RWPE2 (cell line): ENCODE measurements at regions not wholly inside any gene's neighbourhood (a gene's known extent, or its start where the extent isn't known, plus 50 kb on each side); places are given as distances from the start of the nearest gene placed in this dataset.

Experiments
- ATAC-seq: fragments of 200-7000 bp; cut with Tn5 transposase; 3 replicates; pipeline ENCODE4 v1.9.1; 2021; ENCODE audit warnings: low read depth
- DNase-seq: peaks from one replicate; pipeline ENCODE4 v3.0.0-alpha.2; 2020; ENCODE audit warnings: low spot score
- H3K27ac ChIP-seq: fragments of 450-650 bp; 2 replicates; pipeline ENCODE4 v1.5.1; 2017; ENCODE audit warnings: mild to moderate bottlenecking; ENCODE audit not compliant: poor library complexity, severe bottlenecking
- H3K27me3 ChIP-seq: fragments of 250-450 bp; sonication (Bioruptor Pico); 2 replicates; pipeline ENCODE4 v1.5.1; 2021; ENCODE audit warnings: mild to moderate bottlenecking, moderate library complexity; ENCODE audit not compliant: insufficient read depth, poor library complexity, severe bottlenecking
- H3K36me3 ChIP-seq: fragments of 250-450 bp; sonication (Bioruptor Pico); 2 replicates; pipeline ENCODE4 v1.5.1; 2020; ENCODE audit warnings: low read depth, mild to moderate bottlenecking, moderate library complexity
- H3K4me1 ChIP-seq: fragments of 250-450 bp; sonication (Bioruptor Pico); 2 replicates; pipeline ENCODE4 v1.5.1; 2021; ENCODE audit warnings: mild to moderate bottlenecking, moderate library complexity; ENCODE audit not compliant: insufficient read depth, poor library complexity, severe bottlenecking
- H3K4me3 ChIP-seq: fragments of 250-450 bp; sonication (Bioruptor Pico); 2 replicates; pipeline ENCODE4 v1.5.1; 2021; ENCODE audit warnings: mild to moderate bottlenecking, moderate library complexity; ENCODE audit not compliant: severe bottlenecking
- H3K9me3 ChIP-seq: fragments of 250-450 bp; sonication (Bioruptor Pico); 2 replicates; pipeline ENCODE4 v1.5.1; 2021; ENCODE audit warnings: mild to moderate bottlenecking, moderate library complexity; ENCODE audit not compliant: severe bottlenecking
- TF ChIP-seq, protein P1 (sequence below): fragments of 450-650 bp; IDR thresholded peaks from one replicate; pipeline ENCODE4 v1.5.1; 2017; ENCODE audit warnings: mild to moderate bottlenecking, moderate library complexity; ENCODE audit not compliant: poor library complexity, severe bottlenecking

DNA sequence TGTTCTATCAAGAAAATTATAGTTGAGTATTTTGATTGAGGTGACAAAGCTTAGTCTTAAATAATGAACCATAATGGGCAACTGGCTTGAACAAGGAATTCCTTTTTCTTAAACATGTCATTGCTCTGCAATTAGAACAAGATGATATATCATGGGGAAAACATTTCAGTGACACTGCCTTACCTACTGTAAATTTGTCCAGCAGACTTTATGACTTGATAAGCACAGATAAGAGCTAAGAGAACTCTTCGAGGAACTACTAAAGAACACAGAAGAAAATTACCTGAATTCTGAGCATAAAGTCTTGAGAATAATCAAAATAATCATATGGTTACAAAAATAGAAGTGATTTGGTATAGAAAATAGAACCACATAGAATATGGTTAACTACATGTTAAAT, 257.8 kb downstream of the PDHA2 start:
- H3K36me3 ChIP-seq = no peaks in the 10 kb centered on the region
- ATAC-seq = no peak
- TF ChIP-seq, protein P1, sequence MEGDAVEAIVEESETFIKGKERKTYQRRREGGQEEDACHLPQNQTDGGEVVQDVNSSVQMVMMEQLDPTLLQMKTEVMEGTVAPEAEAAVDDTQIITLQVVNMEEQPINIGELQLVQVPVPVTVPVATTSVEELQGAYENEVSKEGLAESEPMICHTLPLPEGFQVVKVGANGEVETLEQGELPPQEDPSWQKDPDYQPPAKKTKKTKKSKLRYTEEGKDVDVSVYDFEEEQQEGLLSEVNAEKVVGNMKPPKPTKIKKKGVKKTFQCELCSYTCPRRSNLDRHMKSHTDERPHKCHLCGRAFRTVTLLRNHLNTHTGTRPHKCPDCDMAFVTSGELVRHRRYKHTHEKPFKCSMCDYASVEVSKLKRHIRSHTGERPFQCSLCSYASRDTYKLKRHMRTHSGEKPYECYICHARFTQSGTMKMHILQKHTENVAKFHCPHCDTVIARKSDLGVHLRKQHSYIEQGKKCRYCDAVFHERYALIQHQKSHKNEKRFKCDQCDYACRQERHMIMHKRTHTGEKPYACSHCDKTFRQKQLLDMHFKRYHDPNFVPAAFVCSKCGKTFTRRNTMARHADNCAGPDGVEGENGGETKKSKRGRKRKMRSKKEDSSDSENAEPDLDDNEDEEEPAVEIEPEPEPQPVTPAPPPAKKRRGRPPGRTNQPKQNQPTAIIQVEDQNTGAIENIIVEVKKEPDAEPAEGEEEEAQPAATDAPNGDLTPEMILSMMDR = no peak

DNA sequence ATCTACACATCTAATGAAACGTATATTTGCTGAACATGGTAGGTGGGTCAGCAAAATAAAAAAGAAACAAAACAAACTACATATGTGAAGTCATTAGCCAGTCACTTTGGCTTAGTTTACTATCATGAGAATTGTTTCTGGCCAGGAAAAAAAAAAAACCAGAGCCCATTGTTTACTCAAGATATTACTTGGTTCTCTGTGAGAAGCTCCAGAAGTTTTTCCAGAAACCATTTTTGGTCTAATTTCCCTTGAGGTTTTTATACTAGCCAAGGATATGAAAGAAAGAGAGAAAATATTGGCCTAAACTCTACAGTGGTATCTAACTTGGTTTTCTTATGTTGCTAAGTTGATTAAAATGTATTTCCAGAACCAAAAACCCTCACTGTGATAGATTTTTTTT, 259.1 kb downstream of the PDHA2 start:
- peaks cover 25% of the 10 kb centered on the region for H3K4me1 ChIP-seq
- H3K4me3 ChIP-seq = no peak overlapping the region
- DNase-seq (no peak), ATAC-seq (no peak)
- no peak overlapping the region for H3K27ac ChIP-seq
- H3K27me3 ChIP-seq = no peaks in the 10 kb centered on the region
- H3K36me3 ChIP-seq = no peaks in the 10 kb centered on the region
- TF ChIP-seq, protein P1 = no peak
- H3K9me3 ChIP-seq = no peaks in the 10 kb centered on the region

More for the DNA sequence above, 257.8 kb downstream of the PDHA2 start:
- H3K9me3 ChIP-seq = no peaks in the 10 kb centered on the region
- peak overlapping the region; percentile 36 for H3K27ac ChIP-seq
- no peak for DNase-seq
- peaks cover 20% of the 10 kb centered on the region for H3K4me1 ChIP-seq
- H3K27me3 ChIP-seq = no peaks in the 10 kb centered on the region
- H3K4me3 ChIP-seq = no peak overlapping the region

DNA sequence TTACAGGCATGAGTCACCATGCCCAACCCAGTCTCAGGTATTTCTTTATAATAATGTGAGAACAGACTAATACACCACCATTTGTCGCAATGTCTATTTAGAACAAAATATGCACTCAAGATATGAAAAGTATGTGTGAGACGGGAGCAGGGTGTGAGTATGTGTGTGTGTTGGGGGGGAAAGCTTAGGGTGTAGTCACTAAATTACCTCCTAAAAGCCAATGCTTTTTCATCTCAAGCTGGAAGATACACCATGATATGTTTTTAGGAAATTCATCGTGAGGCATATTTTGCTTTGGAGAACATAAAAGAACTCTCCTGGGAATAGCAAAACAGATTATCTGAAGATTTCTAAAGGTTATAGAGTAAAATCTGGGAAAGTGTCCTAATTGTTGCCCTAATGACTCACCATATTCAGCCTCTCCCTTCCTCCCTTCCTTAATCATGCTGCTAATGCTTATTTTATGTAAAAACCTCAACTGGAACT, 262.7 kb downstream of the PDHA2 start:
- DNase-seq = no peak
- no peaks in the 10 kb centered on the region for H3K36me3 ChIP-seq
- no peak overlapping the region for H3K4me3 ChIP-seq
- peak overlapping the region; percentile 73 for H3K27ac ChIP-seq
- H3K27me3 ChIP-seq = no peaks in the 10 kb centered on the region
- H3K4me1 ChIP-seq = peaks cover 15% of the 10 kb centered on the region
- no peaks in the 10 kb centered on the region for H3K9me3 ChIP-seq
- TF ChIP-seq, protein P1 = no peak
- peak; percentile 77 for ATAC-seq

DNA sequence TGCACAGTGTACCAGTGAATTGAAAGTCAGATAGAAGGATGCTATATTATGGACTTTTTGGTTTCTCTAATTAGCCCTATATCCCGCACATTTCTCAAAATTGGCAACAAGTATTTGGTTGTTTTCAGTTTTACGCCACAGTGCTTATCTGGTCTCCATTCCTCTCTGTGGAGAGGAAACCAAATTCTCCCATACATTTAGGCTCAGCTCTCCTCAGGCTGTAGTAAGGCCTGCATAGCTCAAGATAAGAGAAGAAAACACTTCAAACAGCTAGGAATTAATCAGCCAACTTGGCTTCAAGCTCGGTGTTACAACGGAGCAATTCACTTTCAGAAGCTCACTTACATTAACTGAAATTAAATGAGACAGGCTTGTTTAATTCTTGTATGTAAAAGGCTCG, 263.2 kb downstream of the PDHA2 start:
- ATAC-seq = no peak; the same call in 2 of the 3 replicates
- no peak for DNase-seq
- H3K27me3 ChIP-seq = no peaks in the 10 kb centered on the region
- H3K9me3 ChIP-seq = no peaks in the 10 kb centered on the region
- H3K27ac ChIP-seq = peak overlapping the region; percentile 73
- H3K36me3 ChIP-seq = no peaks in the 10 kb centered on the region
- TF ChIP-seq, protein P1 = no peak
- H3K4me3 ChIP-seq = no peak overlapping the region
- peaks cover 11% of the 10 kb centered on the region for H3K4me1 ChIP-seq

DNA sequence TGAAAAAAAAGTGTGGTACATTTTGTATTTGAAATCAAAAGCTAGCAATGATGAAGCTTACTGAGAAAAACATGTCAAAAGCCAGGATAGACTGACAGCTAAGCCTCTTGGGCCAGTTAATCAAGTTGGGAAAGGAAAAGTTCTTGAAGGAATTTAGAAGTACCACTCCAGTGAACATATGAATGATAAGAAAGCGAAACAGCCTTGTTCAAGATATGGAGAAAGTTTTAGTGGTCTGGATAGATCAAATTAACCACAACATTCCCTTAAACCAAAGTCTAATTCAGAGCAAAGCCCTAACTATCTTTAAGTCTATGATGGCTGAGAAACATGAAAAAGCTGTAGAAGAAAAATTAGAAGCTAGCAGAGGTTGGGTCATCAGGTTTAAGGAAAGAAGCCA, 268.3 kb downstream of the PDHA2 start:
- TF ChIP-seq, protein P1 = no peak
- ATAC-seq = no peak
- H3K27ac ChIP-seq = no peak overlapping the region

More for the DNA sequence above, 268.3 kb downstream of the PDHA2 start:
- no peak overlapping the region for H3K4me3 ChIP-seq
- peaks cover under 1% of the 10 kb centered on the region for H3K4me1 ChIP-seq
- no peaks in the 10 kb centered on the region for H3K36me3 ChIP-seq
- no peak for DNase-seq
- H3K27me3 ChIP-seq = no peaks in the 10 kb centered on the region
- H3K9me3 ChIP-seq = no peaks in the 10 kb centered on the region
